Medulla oblongata (tissue), 1 donor: ENCODE measurements at regions not wholly inside any gene's neighbourhood (a gene's known extent, or its start where the extent isn't known, plus 50 kb on each side); places are given as distances from the start of the nearest gene placed in this dataset.
"Not testable (repeated sequence)": the region's sequence is repeated elsewhere in the genome, so short reads cannot be mapped to it uniquely, and the experiment has no call there.

ENCODE experiments used
- DNase-seq: peaks from one replicate; pipeline ENCODE4 v3.0.0-alpha.2; 2015; ENCODE audit errors: extremely low spot score

- DNase-seq = no peak
Measured at GRCh38 chr1:181172082-181172481, 83.6 kb downstream of the IER5 start.

- DNase-seq = no peak
Measured at GRCh38 chr1:181173761-181174447, 85.4 kb downstream of the IER5 start.

GRCh38 chr1:181174861-181175260, 86.4 kb downstream of the IER5 start:
- DNase-seq = no peak

GRCh38 chr1:181175356-181175910, 86.9 kb downstream of the IER5 start:
- no peak for DNase-seq

GRCh38 chr1:181175955-181176354, 87.5 kb downstream of the IER5 start:
- DNase-seq = no peak

- DNase-seq = no peak
Measured at GRCh38 chr1:181178241-181178879, 89.9 kb downstream of the IER5 start.

GRCh38 chr1:181179279-181179986, 90.9 kb downstream of the IER5 start:
- no peak for DNase-seq

- peak; percentile 73 for DNase-seq
Measured at GRCh38 chr1:181179987-181180365, 91.5 kb downstream of the IER5 start.

- DNase-seq = no peak
Measured at GRCh38 chr1:181180407-181181031, 92.0 kb downstream of the IER5 start.

GRCh38 chr1:181181792-181182585, 93.5 kb downstream of the IER5 start:
- DNase-seq = no peak

- no peak for DNase-seq
Measured at GRCh38 chr1:181184621-181185020, 96.1 kb downstream of the IER5 start.

- DNase-seq = no peak
Measured at GRCh38 chr1:181185461-181185860, 97.0 kb downstream of the IER5 start.

GRCh38 chr1:181186133-181186532, 97.6 kb downstream of the IER5 start:
- DNase-seq = not testable (repeated sequence)

- no peak for DNase-seq
Measured at GRCh38 chr1:181187337-181188126, 99.0 kb downstream of the IER5 start.

GRCh38 chr1:181189245-181189644, 100.7 kb downstream of the IER5 start:
- no peak for DNase-seq

- peak; percentile 51 for DNase-seq
Measured at GRCh38 chr1:181189691-181190363, 101.3 kb downstream of the IER5 start.

- DNase-seq = no peak
Measured at GRCh38 chr1:181190364-181191035, 102.0 kb downstream of the IER5 start.

GRCh38 chr1:181191494-181192040, 103.1 kb downstream of the IER5 start:
- no peak for DNase-seq

GRCh38 chr1:181192316-181192715, 103.8 kb downstream of the IER5 start:
- no peak for DNase-seq
